ENCODE measurements at regions not wholly inside any gene's neighbourhood (a gene's known extent, or its start where the extent isn't known, plus 50 kb on each side); places are given as distances from the start of the nearest gene placed in this dataset.
A peak's percentile ranks its signal among the peaks of the same experiment; 100 is the strongest.

GRCh38 chr7:26489906-26490639 lies 198.4 kb downstream of the SNX10 start:
- no peak for DNase-seq

GRCh38 chr7:26490640-26491624 lies 199.3 kb downstream of the SNX10 start:
- no peak for DNase-seq

- no peak for DNase-seq
Observed at GRCh38 chr7:26492816-26493215, 201.2 kb downstream of the SNX10 start.

GRCh38 chr7:26493737-26494428 lies 202.2 kb downstream of the SNX10 start:
- DNase-seq = no peak

- DNase-seq = no peak
Observed at GRCh38 chr7:26495569-26495968, 203.9 kb downstream of the SNX10 start.

GRCh38 chr7:26497801-26498596 lies 206.3 kb downstream of the SNX10 start:
- no peak for DNase-seq

GRCh38 chr7:26499315-26499897 lies 207.7 kb downstream of the SNX10 start:
- DNase-seq = no peak

- DNase-seq = peak; percentile 31
Observed at GRCh38 chr7:26500749-26501352, 209.2 kb downstream of the SNX10 start.

- no peak for DNase-seq
Observed at GRCh38 chr7:26504411-26505120, 212.9 kb downstream of the SNX10 start.

GRCh38 chr7:26506196-26506595 lies 214.5 kb downstream of the SNX10 start:
- DNase-seq = no peak

GRCh38 chr7:26507108-26507987 lies 215.7 kb downstream of the SNX10 start:
- DNase-seq = no peak

GRCh38 chr7:26508481-26508880 lies 216.8 kb downstream of the SNX10 start:
- no peak for DNase-seq

- no peak for DNase-seq
Observed at GRCh38 chr7:26508917-26509316, 217.3 kb downstream of the SNX10 start.

GRCh38 chr7:26510231-26510957 lies 218.7 kb downstream of the SNX10 start:
- no peak for DNase-seq

- no peak for DNase-seq
Observed at GRCh38 chr7:26511866-26512265, 220.2 kb downstream of the SNX10 start.

- DNase-seq = no peak
Observed at GRCh38 chr7:26512737-26513136, 221.1 kb downstream of the SNX10 start.

GRCh38 chr7:26513948-26514347 lies 222.3 kb downstream of the SNX10 start:
- no peak for DNase-seq

- DNase-seq = no peak
Observed at GRCh38 chr7:26514633-26515032, 223.0 kb downstream of the SNX10 start.

GRCh38 chr7:26515314-26515842 lies 223.7 kb downstream of the SNX10 start:
- DNase-seq = no peak
